Effector memory CD8-positive, alpha-beta T cell (primary cell): ENCODE measurements at regions not wholly inside any gene's neighbourhood (a gene's known extent, or its start where the extent isn't known, plus 50 kb on each side); places are given as distances from the start of the nearest gene placed in this dataset.
"Not testable (repeated sequence)": the region's sequence is repeated elsewhere in the genome, so short reads cannot be mapped to it uniquely, and the experiment has no call there.

ENCODE experiments used
- ATAC-seq: fragments of 150-1000 bp; cut with Tn5 transposase; replicated peaks from 2 replicates; pipeline ENCODE4 v1.10.0; 2021; ENCODE audit warnings: mild to moderate bottlenecking, moderate library complexity
- DNase-seq, 3 experiments: peaks; one replicate each; pipeline ENCODE4 v3.0.0; 2021
- H3K27ac Mint-ChIP-seq, 2 donors: one replicate each; pipeline ENCODE4 v1.8.0; 2022; ENCODE audit warnings: mild to moderate bottlenecking in 2 of 2, mixed read lengths in 2 of 2, moderate library complexity in 2 of 2
- H3K27me3 Mint-ChIP-seq, 2 donors: one replicate each; pipeline ENCODE4 v1.8.0; 2022; ENCODE audit warnings: mixed read lengths in 2 of 2
- H3K36me3 Mint-ChIP-seq: one replicate; pipeline ENCODE4 v1.8.0; 2022; ENCODE audit warnings: mild to moderate bottlenecking, moderate library complexity, mixed read lengths; ENCODE audit not compliant: insufficient read depth
- H3K4me1 Mint-ChIP-seq, 2 donors: one replicate each; pipeline ENCODE4 v1.8.0; 2022; ENCODE audit warnings: low read depth in 2 of 2, mixed read lengths in 2 of 2
- H3K4me3 Mint-ChIP-seq, 2 donors: one replicate each; pipeline ENCODE4 v1.8.0; 2022; ENCODE audit warnings: mild to moderate bottlenecking in 2 of 2, mixed read lengths in 2 of 2, moderate library complexity in 2 of 2
- H3K9me3 Mint-ChIP-seq, 2 donors: one replicate each; pipeline ENCODE4 v1.8.0; 2022; ENCODE audit warnings: mixed read lengths in 2 of 2

GRCh38 chr20:24418731-24419130, 50.7 kb upstream of the SYNDIG1 start:
- Mint-ChIP-seq H3K27ac (no peak overlapping the region), H3K36me3 (no peaks in the 10 kb centered on the region), H3K4me3 (no peak overlapping the region)

GRCh38 chr20:24417485-24417884, 51.9 kb upstream of the SYNDIG1 start:
- no peak overlapping the region for H3K27ac Mint-ChIP-seq
- H3K36me3 Mint-ChIP-seq: no peaks in the 10 kb centered on the region
- no peaks in the 10 kb centered on the region for H3K4me1 Mint-ChIP-seq
- peaks cover 4 to 10% of the 10 kb centered on the region in 2 donors for H3K27me3 Mint-ChIP-seq
- no peak overlapping the region for H3K4me3 Mint-ChIP-seq
- ATAC-seq (no peak), DNase-seq (no peak)
- peaks cover 0 to 6% of the 10 kb centered on the region in 2 donors for H3K9me3 Mint-ChIP-seq

More at GRCh38 chr20:24418731-24419130, 50.7 kb upstream of the SYNDIG1 start:
- ATAC-seq: no peak
- no peak for DNase-seq
- Mint-ChIP-seq H3K4me1 (no peaks in the 10 kb centered on the region), H3K9me3 (peaks cover 0 to 5% of the 10 kb centered on the region in 2 donors), H3K27me3 (peaks cover 8 to 19% of the 10 kb centered on the region in 2 donors)

GRCh38 chr20:24415444-24415843, 54.0 kb upstream of the SYNDIG1 start:
- H3K4me1 Mint-ChIP-seq, H3K27ac Mint-ChIP-seq, H3K9me3 Mint-ChIP-seq, H3K27me3 Mint-ChIP-seq, DNase-seq, H3K36me3 Mint-ChIP-seq, H3K4me3 Mint-ChIP-seq, ATAC-seq: not testable (repeated sequence)

- peaks cover 0 to 6% of the 10 kb centered on the region in 2 donors for H3K9me3 Mint-ChIP-seq
- no peaks in the 10 kb centered on the region for H3K4me1 Mint-ChIP-seq
- DNase-seq: no peak
- H3K27ac Mint-ChIP-seq: no peak overlapping the region
- H3K36me3 Mint-ChIP-seq: no peaks in the 10 kb centered on the region
- peaks cover 22 to 27% of the 10 kb centered on the region in 2 donors for H3K27me3 Mint-ChIP-seq
- no peak overlapping the region for H3K4me3 Mint-ChIP-seq
- no peak for ATAC-seq
Measured at GRCh38 chr20:24411834-24412216, 57.6 kb upstream of the SYNDIG1 start.

GRCh38 chr20:24411003-24411833, 58.2 kb upstream of the SYNDIG1 start:
- ATAC-seq (no peak), DNase-seq (no peak)
- H3K27me3 Mint-ChIP-seq: peaks cover 23 to 33% of the 10 kb centered on the region in 2 donors
- no peaks in the 10 kb centered on the region for H3K36me3 Mint-ChIP-seq
- no peak overlapping the region for H3K27ac Mint-ChIP-seq
- H3K4me1 Mint-ChIP-seq: no peaks in the 10 kb centered on the region
- peaks cover 0 to 6% of the 10 kb centered on the region in 2 donors for H3K9me3 Mint-ChIP-seq
- no peak overlapping the region for H3K4me3 Mint-ChIP-seq

GRCh38 chr20:24407151-24407550, 62.3 kb upstream of the SYNDIG1 start:
- Mint-ChIP-seq H3K36me3 (no peaks in the 10 kb centered on the region), H3K4me3 (no peak overlapping the region), H3K27me3 (peaks cover 36 to 48% of the 10 kb centered on the region in 2 donors), H3K27ac (no peak overlapping the region), H3K9me3 (no peaks in the 10 kb centered on the region), H3K4me1 (no peaks in the 10 kb centered on the region)
- DNase-seq (no peak), ATAC-seq (no peak)

- no peak overlapping the region for H3K4me3 Mint-ChIP-seq
- no peak overlapping the region for H3K27ac Mint-ChIP-seq
- H3K36me3 Mint-ChIP-seq: no peaks in the 10 kb centered on the region
- H3K27me3 Mint-ChIP-seq: peaks cover 36 to 48% of the 10 kb centered on the region in 2 donors
- H3K9me3 Mint-ChIP-seq: no peaks in the 10 kb centered on the region
- H3K4me1 Mint-ChIP-seq: no peaks in the 10 kb centered on the region
- DNase-seq: no peak
- no peak for ATAC-seq
Measured at GRCh38 chr20:24406750-24407149, 62.7 kb upstream of the SYNDIG1 start.

GRCh38 chr20:24406251-24406650, 63.2 kb upstream of the SYNDIG1 start:
- ATAC-seq (no peak), DNase-seq (no peak)
- no peaks in the 10 kb centered on the region for H3K36me3 Mint-ChIP-seq
- no peak overlapping the region for H3K4me3 Mint-ChIP-seq
- no peaks in the 10 kb centered on the region for H3K9me3 Mint-ChIP-seq
- no peaks in the 10 kb centered on the region for H3K4me1 Mint-ChIP-seq
- H3K27ac Mint-ChIP-seq: no peak overlapping the region
- H3K27me3 Mint-ChIP-seq: peaks cover 36 to 49% of the 10 kb centered on the region in 2 donors

- Mint-ChIP-seq H3K9me3 (no peaks in the 10 kb centered on the region), H3K36me3 (no peaks in the 10 kb centered on the region), H3K27ac (no peak overlapping the region), H3K27me3 (peaks cover 41 to 53% of the 10 kb centered on the region in 2 donors), H3K4me1 (no peaks in the 10 kb centered on the region), H3K4me3 (no peak overlapping the region)
- ATAC-seq (no peak), DNase-seq (no peak)
Measured at GRCh38 chr20:24405810-24406209, 63.6 kb upstream of the SYNDIG1 start.

- Mint-ChIP-seq H3K9me3 (no peaks in the 10 kb centered on the region), H3K27ac (no peak overlapping the region), H3K36me3 (no peaks in the 10 kb centered on the region), H3K4me3 (no peak overlapping the region), H3K27me3 (peaks cover 46 to 57% of the 10 kb centered on the region in 2 donors), H3K4me1 (no peaks in the 10 kb centered on the region)
- no peak for ATAC-seq
- DNase-seq: no peak
Measured at GRCh38 chr20:24403406-24403805, 66.0 kb upstream of the SYNDIG1 start.

GRCh38 chr20:24402188-24402587, 67.2 kb upstream of the SYNDIG1 start:
- Mint-ChIP-seq H3K9me3 (no peaks in the 10 kb centered on the region), H3K4me3 (no peak overlapping the region), H3K27me3 (peaks cover 39 to 49% of the 10 kb centered on the region in 2 donors), H3K4me1 (no peaks in the 10 kb centered on the region), H3K36me3 (no peaks in the 10 kb centered on the region), H3K27ac (no peak overlapping the region)
- DNase-seq: no peak
- no peak for ATAC-seq

- H3K9me3 Mint-ChIP-seq: no peaks in the 10 kb centered on the region
- no peak for DNase-seq
- no peaks in the 10 kb centered on the region for H3K4me1 Mint-ChIP-seq
- no peak overlapping the region for H3K27ac Mint-ChIP-seq
- peaks cover 33 to 53% of the 10 kb centered on the region in 2 donors for H3K27me3 Mint-ChIP-seq
- no peak for ATAC-seq
- H3K4me3 Mint-ChIP-seq: no peak overlapping the region
- no peaks in the 10 kb centered on the region for H3K36me3 Mint-ChIP-seq
Measured at GRCh38 chr20:24395151-24395550, 74.3 kb upstream of the SYNDIG1 start.

- ATAC-seq (no peak), DNase-seq (no peak)
- peaks cover 22 to 41% of the 10 kb centered on the region in 2 donors for H3K27me3 Mint-ChIP-seq
- no peaks in the 10 kb centered on the region for H3K36me3 Mint-ChIP-seq
- no peak overlapping the region for H3K27ac Mint-ChIP-seq
- no peaks in the 10 kb centered on the region for H3K4me1 Mint-ChIP-seq
- no peak overlapping the region for H3K4me3 Mint-ChIP-seq
- H3K9me3 Mint-ChIP-seq: no peaks in the 10 kb centered on the region
Measured at GRCh38 chr20:24393903-24394302, 75.5 kb upstream of the SYNDIG1 start.

GRCh38 chr20:24392612-24393011, 76.8 kb upstream of the SYNDIG1 start:
- no peak overlapping the region for H3K27ac Mint-ChIP-seq
- H3K36me3 Mint-ChIP-seq: no peaks in the 10 kb centered on the region
- H3K27me3 Mint-ChIP-seq: peaks cover 22 to 41% of the 10 kb centered on the region in 2 donors
- no peaks in the 10 kb centered on the region for H3K9me3 Mint-ChIP-seq
- no peaks in the 10 kb centered on the region for H3K4me1 Mint-ChIP-seq
- DNase-seq (no peak), ATAC-seq (no peak)
- H3K4me3 Mint-ChIP-seq: no peak overlapping the region
